ENCODE measurements at regions not wholly inside any gene's neighbourhood (a gene's known extent, or its start where the extent isn't known, plus 50 kb on each side); places are given as distances from the start of the nearest gene placed in this dataset.

DNA sequence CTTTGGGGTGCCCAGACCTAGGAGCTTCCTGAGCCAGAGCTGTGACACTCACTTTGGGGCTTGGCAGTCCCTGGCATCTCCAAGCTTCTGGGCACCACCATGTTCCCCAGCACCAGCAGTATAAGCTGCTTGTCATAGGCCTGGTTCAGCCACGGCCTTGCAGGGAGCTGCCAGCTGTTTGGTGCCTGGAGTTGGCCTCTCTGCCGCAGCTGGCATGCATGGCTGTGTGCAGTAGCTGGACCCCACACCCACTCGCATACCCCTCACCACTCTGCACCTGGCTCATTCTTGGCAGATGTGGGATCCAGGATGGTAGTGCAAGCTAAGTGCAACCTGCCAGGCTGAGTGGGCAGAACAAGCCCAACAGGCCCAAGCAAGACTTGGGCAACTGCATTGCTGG is 73.4 kb upstream of the BRD7 start:
- Histone ChIP-seq H3K4me1 (ENCODE audit: insufficient read depth, low read length, poor library complexity, severe bottlenecking) (no peaks in the 10 kb centered on the region), H4K20me1 (ENCODE audit: insufficient read depth, low read length, poor library complexity, severe bottlenecking) (no peaks in the 10 kb centered on the region), H3K4me2 (ENCODE audit: low read depth, low read length, poor library complexity, severe bottlenecking) (no peak overlapping the region), H3K9ac (ENCODE audit: low read depth, low read length, poor library complexity, severe bottlenecking) (no peak overlapping the region), H3K4me3 (ENCODE audit: low read length, poor library complexity, severe bottlenecking) (no peak overlapping the region), H3K27me3 (ENCODE audit: insufficient read depth, low read length, poor library complexity, severe bottlenecking) (no peaks in the 10 kb centered on the region), H3K36me3 (ENCODE audit: insufficient read depth, low read length) (no peaks in the 10 kb centered on the region), H3F3A (ENCODE audit: low read depth) (no peaks in the 10 kb centered on the region), H2AFZ (ENCODE audit: low read length) (no peak overlapping the region), H3K79me2 (ENCODE audit: insufficient read depth, low read length) (no peaks in the 10 kb centered on the region), H3K9me3 (ENCODE audit: insufficient read depth, low read depth, low read length) (peaks cover 11% of the 10 kb centered on the region; the same call in 1 of the 2 replicates), H3K9me2 (replicated peaks; ENCODE audit: low read depth, low read length) (no peaks in the 10 kb centered on the region)
- TF ChIP-seq, protein P1, sequence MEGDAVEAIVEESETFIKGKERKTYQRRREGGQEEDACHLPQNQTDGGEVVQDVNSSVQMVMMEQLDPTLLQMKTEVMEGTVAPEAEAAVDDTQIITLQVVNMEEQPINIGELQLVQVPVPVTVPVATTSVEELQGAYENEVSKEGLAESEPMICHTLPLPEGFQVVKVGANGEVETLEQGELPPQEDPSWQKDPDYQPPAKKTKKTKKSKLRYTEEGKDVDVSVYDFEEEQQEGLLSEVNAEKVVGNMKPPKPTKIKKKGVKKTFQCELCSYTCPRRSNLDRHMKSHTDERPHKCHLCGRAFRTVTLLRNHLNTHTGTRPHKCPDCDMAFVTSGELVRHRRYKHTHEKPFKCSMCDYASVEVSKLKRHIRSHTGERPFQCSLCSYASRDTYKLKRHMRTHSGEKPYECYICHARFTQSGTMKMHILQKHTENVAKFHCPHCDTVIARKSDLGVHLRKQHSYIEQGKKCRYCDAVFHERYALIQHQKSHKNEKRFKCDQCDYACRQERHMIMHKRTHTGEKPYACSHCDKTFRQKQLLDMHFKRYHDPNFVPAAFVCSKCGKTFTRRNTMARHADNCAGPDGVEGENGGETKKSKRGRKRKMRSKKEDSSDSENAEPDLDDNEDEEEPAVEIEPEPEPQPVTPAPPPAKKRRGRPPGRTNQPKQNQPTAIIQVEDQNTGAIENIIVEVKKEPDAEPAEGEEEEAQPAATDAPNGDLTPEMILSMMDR (conservative IDR thresholded peaks at IDR 0.05; ENCODE audit: low read length) = no peak
- no peak for TF ChIP-seq EZH2phosphoT487 (IDR thresholded peaks at IDR 0.05; ENCODE audit: borderline replicate concordance)

- Histone ChIP-seq H3K9me3 (ENCODE audit: insufficient read depth, low read depth, low read length) (peaks cover 11% of the 10 kb centered on the region; the same call in 1 of the 2 replicates), H3K4me3 (ENCODE audit: low read length, poor library complexity, severe bottlenecking) (no peak overlapping the region), H3K4me1 (ENCODE audit: insufficient read depth, low read length, poor library complexity, severe bottlenecking) (no peaks in the 10 kb centered on the region), H3K36me3 (ENCODE audit: insufficient read depth, low read length) (no peaks in the 10 kb centered on the region), H3K79me2 (ENCODE audit: insufficient read depth, low read length) (no peaks in the 10 kb centered on the region), H3K9me2 (replicated peaks; ENCODE audit: low read depth, low read length) (no peaks in the 10 kb centered on the region), H3K27me3 (ENCODE audit: insufficient read depth, low read length, poor library complexity, severe bottlenecking) (no peaks in the 10 kb centered on the region), H3K9ac (ENCODE audit: low read depth, low read length, poor library complexity, severe bottlenecking) (no peak overlapping the region), H2AFZ (ENCODE audit: low read length) (no peak overlapping the region), H4K20me1 (ENCODE audit: insufficient read depth, low read length, poor library complexity, severe bottlenecking) (no peaks in the 10 kb centered on the region), H3K4me2 (ENCODE audit: low read depth, low read length, poor library complexity, severe bottlenecking) (no peak overlapping the region), H3F3A (ENCODE audit: low read depth) (no peaks in the 10 kb centered on the region)
- TF ChIP-seq, protein P1 (conservative IDR thresholded peaks at IDR 0.05; ENCODE audit: low read length) = no peak
- no peak for TF ChIP-seq EZH2phosphoT487 (IDR thresholded peaks at IDR 0.05; ENCODE audit: borderline replicate concordance)
Observed at GRCh38 chr16:50441486-50442157, 72.8 kb upstream of the BRD7 start.

GRCh38 chr16:50440991-50441390 is 72.2 kb upstream of the BRD7 start:
- peaks cover 11% of the 10 kb centered on the region; the same call in 1 of the 2 replicates for H3K9me3 ChIP-seq (ENCODE audit: insufficient read depth, low read depth, low read length)
- H3K9ac ChIP-seq (ENCODE audit: low read depth, low read length, poor library complexity, severe bottlenecking) = no peak overlapping the region
- TF ChIP-seq EZH2phosphoT487 (IDR thresholded peaks at IDR 0.05; ENCODE audit: borderline replicate concordance) = no peak
- TF ChIP-seq, protein P1 (conservative IDR thresholded peaks at IDR 0.05; ENCODE audit: low read length) = no peak
- no peaks in the 10 kb centered on the region for H4K20me1 ChIP-seq (ENCODE audit: insufficient read depth, low read length, poor library complexity, severe bottlenecking)
- H3F3A ChIP-seq (ENCODE audit: low read depth) = no peaks in the 10 kb centered on the region
- H3K36me3 ChIP-seq (ENCODE audit: insufficient read depth, low read length) = no peaks in the 10 kb centered on the region
- no peak overlapping the region for H2AFZ ChIP-seq (ENCODE audit: low read length)
- H3K4me1 ChIP-seq (ENCODE audit: insufficient read depth, low read length, poor library complexity, severe bottlenecking) = no peaks in the 10 kb centered on the region
- no peaks in the 10 kb centered on the region for H3K79me2 ChIP-seq (ENCODE audit: insufficient read depth, low read length)
- H3K4me3 ChIP-seq (ENCODE audit: low read length, poor library complexity, severe bottlenecking) = no peak overlapping the region
- no peak overlapping the region for H3K4me2 ChIP-seq (ENCODE audit: low read depth, low read length, poor library complexity, severe bottlenecking)
- H3K27me3 ChIP-seq (ENCODE audit: insufficient read depth, low read length, poor library complexity, severe bottlenecking) = no peaks in the 10 kb centered on the region
- no peaks in the 10 kb centered on the region for H3K9me2 ChIP-seq (replicated peaks; ENCODE audit: low read depth, low read length)
